K562 (cell line): ENCODE measurements at regions not wholly inside any gene's neighbourhood (a gene's known extent, or its start where the extent isn't known, plus 50 kb on each side); places are given as distances from the start of the nearest gene placed in this dataset.

Experiments used
- DIDO1 ChIP-seq: fragments of 450-650 bp; IDR thresholded peaks from 2 replicates; pipeline ENCODE4 v1.6.1; 2016; ENCODE audit warnings: low read depth, missing biosample characterization, missing genetic modification characterization
- NR1H2 ChIP-seq: sonication (generic); formaldehyde crosslinking; IDR thresholded peaks from 2 replicates; pipeline ENCODE4 v1.4.0; 2020; ENCODE audit warnings: mild to moderate bottlenecking, missing genetic modification reagents
- STAT5B ChIP-seq: fragments of 250-450 bp; sonication (Bioruptor Pico); IDR thresholded peaks from 2 replicates; pipeline ENCODE4 v1.8.0; 2021; ENCODE audit warnings: mild to moderate bottlenecking, inconsistent platforms
- ZNF699 ChIP-seq: fragments of 250-450 bp; sonication (Bioruptor Pico); IDR thresholded peaks from 2 replicates; pipeline ENCODE4 v1.8.0; 2021; ENCODE audit warnings: mild to moderate bottlenecking, moderate library complexity; ENCODE audit not compliant: insufficient replicate concordance
- TF ChIP-seq, protein P1 (sequence below): fragments of 250-450 bp; sonication (Bioruptor Pico); IDR thresholded peaks from 2 replicates; pipeline ENCODE4 v1.5.0; 2021
- TF ChIP-seq, protein P2 (sequence below): fragments of 450-650 bp; IDR thresholded peaks from 2 replicates; pipeline ENCODE4 v1.6.1; 2017; ENCODE audit warnings: mild to moderate bottlenecking, moderate library complexity
- TF ChIP-seq, protein P3 (sequence below): IDR thresholded peaks from 2 replicates; pipeline ENCODE4 v1.6.1; 2011; ENCODE audit warnings: borderline replicate concordance, low read depth, mild to moderate bottlenecking, moderate library complexity, low read length; ENCODE audit not compliant: insufficient read depth, poor library complexity, severe bottlenecking
- TF ChIP-seq, protein P4 (sequence below): sonication (generic); formaldehyde crosslinking; IDR thresholded peaks from 2 replicates; pipeline ENCODE4 v1.9.0; 2022; ENCODE audit warnings: mild to moderate bottlenecking, missing genetic modification reagents

DNA sequence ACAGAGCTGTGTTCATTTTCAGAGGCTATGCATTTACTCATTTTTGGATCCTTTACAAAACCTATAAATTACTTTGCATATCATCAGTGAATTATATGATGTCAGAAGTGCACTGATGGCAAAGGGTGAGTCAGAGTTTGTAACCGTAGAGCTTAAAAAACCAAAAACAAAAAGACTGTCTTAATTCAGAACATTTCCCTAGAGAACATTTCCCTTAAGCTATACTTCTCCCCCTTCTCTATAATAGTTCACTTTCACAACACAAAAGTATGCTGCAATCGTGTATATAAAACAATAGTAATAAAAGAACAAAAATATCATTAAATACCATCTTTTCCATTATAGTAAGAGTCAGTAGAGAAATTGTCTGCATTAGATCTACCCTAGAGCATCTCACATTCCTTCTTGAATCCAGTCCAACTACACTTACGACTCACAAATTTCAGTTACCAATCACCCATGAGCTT lies 934.9 kb downstream of the LRFN5 start (continued):
- TF ChIP-seq, protein P1, sequence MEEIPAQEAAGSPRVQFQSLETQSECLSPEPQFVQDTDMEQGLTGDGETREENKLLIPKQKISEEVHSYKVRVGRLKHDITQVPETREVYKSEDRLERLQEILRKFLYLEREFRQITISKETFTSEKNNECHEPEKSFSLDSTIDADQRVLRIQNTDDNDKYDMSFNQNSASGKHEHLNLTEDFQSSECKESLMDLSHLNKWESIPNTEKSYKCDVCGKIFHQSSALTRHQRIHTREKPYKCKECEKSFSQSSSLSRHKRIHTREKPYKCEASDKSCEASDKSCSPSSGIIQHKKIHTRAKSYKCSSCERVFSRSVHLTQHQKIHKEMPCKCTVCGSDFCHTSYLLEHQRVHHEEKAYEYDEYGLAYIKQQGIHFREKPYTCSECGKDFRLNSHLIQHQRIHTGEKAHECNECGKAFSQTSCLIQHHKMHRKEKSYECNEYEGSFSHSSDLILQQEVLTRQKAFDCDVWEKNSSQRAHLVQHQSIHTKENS (CRISPR knock-in tag), result no peak
- TF ChIP-seq NR1H2 (CRISPR knock-in tag) (no peak), DIDO1 (no peak), STAT5B (CRISPR knock-in tag) (no peak), ZNF699 (CRISPR knock-in tag) (no peak)
- TF ChIP-seq, protein P2, sequence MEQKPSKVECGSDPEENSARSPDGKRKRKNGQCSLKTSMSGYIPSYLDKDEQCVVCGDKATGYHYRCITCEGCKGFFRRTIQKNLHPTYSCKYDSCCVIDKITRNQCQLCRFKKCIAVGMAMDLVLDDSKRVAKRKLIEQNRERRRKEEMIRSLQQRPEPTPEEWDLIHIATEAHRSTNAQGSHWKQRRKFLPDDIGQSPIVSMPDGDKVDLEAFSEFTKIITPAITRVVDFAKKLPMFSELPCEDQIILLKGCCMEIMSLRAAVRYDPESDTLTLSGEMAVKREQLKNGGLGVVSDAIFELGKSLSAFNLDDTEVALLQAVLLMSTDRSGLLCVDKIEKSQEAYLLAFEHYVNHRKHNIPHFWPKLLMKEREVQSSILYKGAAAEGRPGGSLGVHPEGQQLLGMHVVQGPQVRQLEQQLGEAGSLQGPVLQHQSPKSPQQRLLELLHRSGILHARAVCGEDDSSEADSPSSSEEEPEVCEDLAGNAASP, result no peak
- TF ChIP-seq, protein P3, sequence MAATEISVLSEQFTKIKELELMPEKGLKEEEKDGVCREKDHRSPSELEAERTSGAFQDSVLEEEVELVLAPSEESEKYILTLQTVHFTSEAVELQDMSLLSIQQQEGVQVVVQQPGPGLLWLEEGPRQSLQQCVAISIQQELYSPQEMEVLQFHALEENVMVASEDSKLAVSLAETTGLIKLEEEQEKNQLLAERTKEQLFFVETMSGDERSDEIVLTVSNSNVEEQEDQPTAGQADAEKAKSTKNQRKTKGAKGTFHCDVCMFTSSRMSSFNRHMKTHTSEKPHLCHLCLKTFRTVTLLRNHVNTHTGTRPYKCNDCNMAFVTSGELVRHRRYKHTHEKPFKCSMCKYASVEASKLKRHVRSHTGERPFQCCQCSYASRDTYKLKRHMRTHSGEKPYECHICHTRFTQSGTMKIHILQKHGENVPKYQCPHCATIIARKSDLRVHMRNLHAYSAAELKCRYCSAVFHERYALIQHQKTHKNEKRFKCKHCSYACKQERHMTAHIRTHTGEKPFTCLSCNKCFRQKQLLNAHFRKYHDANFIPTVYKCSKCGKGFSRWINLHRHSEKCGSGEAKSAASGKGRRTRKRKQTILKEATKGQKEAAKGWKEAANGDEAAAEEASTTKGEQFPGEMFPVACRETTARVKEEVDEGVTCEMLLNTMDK, result no peak
- TF ChIP-seq, protein P4, sequence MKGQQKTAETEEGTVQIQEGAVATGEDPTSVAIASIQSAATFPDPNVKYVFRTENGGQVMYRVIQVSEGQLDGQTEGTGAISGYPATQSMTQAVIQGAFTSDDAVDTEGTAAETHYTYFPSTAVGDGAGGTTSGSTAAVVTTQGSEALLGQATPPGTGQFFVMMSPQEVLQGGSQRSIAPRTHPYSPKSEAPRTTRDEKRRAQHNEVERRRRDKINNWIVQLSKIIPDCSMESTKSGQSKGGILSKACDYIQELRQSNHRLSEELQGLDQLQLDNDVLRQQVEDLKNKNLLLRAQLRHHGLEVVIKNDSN, result no peak
